ENCODE measurements at regions not wholly inside any gene's neighbourhood (a gene's known extent, or its start where the extent isn't known, plus 50 kb on each side); places are given as distances from the start of the nearest gene placed in this dataset.
"Not testable (repeated sequence)": the region's sequence is repeated elsewhere in the genome, so short reads cannot be mapped to it uniquely, and the experiment has no call there.

DNA sequence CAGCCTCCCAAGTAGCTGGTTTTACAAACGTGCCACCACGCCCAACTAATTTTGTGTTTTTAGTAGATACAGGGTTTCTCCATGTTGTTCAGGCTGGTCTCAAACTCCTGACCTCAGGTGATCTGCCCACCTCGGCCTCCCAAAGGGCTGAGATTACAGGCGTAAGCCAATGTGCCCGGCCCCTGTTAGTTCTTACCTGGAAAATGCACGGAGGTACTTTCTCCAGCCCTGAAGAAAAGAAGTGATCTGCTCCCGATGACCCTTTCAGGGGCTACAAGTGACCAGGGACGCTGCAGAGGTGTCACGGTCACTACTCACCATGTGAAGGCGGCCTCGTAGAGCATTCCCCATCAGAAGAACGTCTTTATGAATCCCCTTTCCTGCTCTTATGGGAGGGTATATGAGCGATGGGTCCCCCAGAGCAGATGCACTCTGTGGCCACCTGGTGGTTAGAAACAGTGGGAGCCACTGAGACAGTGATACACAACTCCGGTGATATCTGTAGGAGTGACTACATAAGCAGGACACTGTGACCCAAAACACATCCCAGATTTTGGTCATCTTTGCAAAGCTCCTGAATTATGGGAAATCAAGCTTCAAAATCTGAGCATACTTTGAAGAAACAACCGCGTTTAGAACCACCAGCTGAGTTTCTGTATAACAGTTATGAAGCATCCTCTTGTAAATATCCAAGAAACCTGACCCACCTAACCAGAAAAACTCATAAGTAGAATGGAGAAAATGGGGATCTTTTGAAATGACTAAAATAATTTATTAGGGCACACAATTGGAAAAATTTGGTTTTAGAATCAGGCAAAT, 102.7 kb upstream of the NBPF11 start:
- TF ChIP-seq, protein P1, sequence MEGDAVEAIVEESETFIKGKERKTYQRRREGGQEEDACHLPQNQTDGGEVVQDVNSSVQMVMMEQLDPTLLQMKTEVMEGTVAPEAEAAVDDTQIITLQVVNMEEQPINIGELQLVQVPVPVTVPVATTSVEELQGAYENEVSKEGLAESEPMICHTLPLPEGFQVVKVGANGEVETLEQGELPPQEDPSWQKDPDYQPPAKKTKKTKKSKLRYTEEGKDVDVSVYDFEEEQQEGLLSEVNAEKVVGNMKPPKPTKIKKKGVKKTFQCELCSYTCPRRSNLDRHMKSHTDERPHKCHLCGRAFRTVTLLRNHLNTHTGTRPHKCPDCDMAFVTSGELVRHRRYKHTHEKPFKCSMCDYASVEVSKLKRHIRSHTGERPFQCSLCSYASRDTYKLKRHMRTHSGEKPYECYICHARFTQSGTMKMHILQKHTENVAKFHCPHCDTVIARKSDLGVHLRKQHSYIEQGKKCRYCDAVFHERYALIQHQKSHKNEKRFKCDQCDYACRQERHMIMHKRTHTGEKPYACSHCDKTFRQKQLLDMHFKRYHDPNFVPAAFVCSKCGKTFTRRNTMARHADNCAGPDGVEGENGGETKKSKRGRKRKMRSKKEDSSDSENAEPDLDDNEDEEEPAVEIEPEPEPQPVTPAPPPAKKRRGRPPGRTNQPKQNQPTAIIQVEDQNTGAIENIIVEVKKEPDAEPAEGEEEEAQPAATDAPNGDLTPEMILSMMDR (IDR thresholded peaks at IDR 0.05) = peak in 3 of 4 experiments; percentile 30 to 44 (median 36)
- H3K27ac ChIP-seq; H3K27me3 ChIP-seq (replicated peaks; ENCODE audit: insufficient read depth); DNase-seq (ENCODE audit: low spot score); H3K4me1 ChIP-seq (replicated peaks); intact Hi-C loops (cut with DNase I); H3K36me3 ChIP-seq; H3K4me3 ChIP-seq; H3K9me3 ChIP-seq: not testable (repeated sequence)
- 42% methylated on average over 16 of the region's 16 CpGs for WGBS

DNA sequence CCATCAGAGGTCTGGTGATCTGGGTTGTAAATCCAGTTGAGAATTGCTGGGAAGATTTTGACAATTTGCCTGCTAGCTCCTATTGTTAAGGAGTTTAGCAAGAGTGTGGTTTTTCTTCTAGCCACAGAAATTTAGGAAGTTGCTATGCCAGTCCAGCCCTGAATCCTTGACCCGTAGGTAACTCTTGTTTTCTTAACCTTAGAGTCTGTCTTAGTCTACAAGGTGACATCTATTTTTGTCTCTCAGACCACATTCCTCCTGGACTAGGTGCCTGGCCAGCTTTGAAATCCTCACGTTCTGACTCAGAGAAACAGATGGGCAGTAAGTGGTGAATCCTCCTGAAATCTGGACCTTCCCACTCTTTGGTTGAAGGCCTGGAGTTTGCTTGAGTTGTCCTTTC, 101.7 kb upstream of the NBPF11 start:
- intact Hi-C loops (cut with DNase I); DNase-seq (ENCODE audit: low spot score): not testable (repeated sequence)
- 67% methylated on average over 1 of the region's 2 CpGs for WGBS

DNA sequence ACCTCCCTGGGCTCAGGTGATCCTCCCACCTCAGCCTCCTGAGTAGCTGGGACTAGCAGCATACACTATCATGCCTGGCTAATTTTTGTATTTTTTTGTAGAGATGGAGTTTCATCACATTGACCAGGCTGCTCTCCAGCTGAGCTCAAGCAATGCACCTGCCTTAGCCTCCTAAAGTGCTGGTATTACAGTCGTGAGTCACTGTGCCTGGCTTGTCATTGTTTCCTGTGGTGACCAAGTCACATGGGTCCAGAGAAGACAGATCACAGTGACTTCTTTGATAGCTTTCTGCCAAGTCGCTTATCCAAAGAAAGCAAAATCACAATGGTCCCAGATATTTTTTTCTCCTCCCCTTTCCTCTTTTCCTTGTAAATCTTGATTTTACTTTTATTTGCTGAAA, 96.7 kb upstream of the NBPF11 start:
- DNase-seq (ENCODE audit: low spot score); H3K9me3 ChIP-seq; intact Hi-C loops (cut with DNase I); H3K4me3 ChIP-seq; H3K27ac ChIP-seq; H3K27me3 ChIP-seq (replicated peaks; ENCODE audit: insufficient read depth); H3K36me3 ChIP-seq; H3K4me1 ChIP-seq (replicated peaks): not testable (repeated sequence)
- 56% methylated on average over 1 of the region's 2 CpGs for WGBS

More for the DNA sequence above, 101.7 kb upstream of the NBPF11 start:
- H3K27me3 ChIP-seq (replicated peaks; ENCODE audit: insufficient read depth); H3K36me3 ChIP-seq; H3K27ac ChIP-seq; H3K9me3 ChIP-seq; H3K4me3 ChIP-seq; H3K4me1 ChIP-seq (replicated peaks): not testable (repeated sequence)

DNA sequence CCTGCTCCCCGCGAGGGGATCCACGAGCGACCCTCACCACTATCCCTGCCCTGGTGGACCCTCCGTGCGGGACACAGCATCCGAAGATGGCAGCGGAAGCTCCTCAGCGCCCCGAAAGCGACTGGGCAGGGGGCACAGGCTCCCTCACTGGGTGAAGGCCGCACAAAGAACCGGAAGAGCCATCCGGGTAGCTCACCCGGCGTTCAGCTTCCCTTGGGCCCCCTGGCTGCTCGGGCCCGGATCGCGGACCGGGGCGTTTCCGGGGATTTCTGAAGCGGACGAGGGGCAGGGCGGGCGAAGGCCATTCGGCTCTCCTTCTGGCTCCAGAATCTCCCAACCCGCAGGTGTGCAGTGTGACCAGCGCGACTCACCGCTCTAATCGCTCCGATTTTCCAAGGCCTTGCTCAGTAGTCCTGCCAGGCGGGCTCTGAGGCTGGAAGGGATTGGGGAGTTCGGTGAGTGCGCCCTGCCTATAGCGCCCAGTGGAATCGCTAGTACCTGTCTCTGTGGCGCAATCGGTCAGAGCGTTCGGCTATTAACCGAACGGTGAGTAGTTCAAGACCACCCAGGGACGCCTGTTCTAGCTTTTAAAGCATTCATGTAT, 94.3 kb upstream of the NBPF11 start:
- H3K27me3 ChIP-seq (replicated peaks; ENCODE audit: insufficient read depth); H3K36me3 ChIP-seq; H3K4me1 ChIP-seq (replicated peaks); H3K9me3 ChIP-seq; H3K27ac ChIP-seq; intact Hi-C loops (cut with DNase I); H3K4me3 ChIP-seq; DNase-seq (ENCODE audit: low spot score): not testable (repeated sequence)
- WGBS = 51% methylated on average over 22 of the region's 46 CpGs

DNA sequence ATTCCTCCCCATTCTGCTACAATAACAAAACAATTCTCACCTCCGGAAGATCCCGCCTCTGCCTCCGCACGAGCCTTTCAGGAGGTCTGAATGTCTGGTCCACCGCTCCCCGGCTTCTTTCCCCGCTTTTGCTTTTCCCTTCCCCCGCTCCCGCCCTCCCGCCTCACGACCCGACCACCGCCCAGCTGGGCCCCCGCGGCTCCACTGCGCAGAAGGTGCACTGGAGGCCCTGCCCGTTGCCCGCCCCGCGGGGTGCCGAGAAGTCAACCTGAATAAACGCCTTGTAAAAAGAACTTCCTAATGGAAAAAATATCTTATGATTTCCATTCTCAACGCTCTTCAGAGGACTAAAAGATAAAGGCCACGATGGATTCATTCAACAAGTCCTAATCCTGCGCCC, 93.8 kb upstream of the NBPF11 start:
- H3K27me3 ChIP-seq (replicated peaks; ENCODE audit: insufficient read depth); H3K36me3 ChIP-seq; intact Hi-C loops (cut with DNase I); H3K27ac ChIP-seq; H3K4me3 ChIP-seq; H3K4me1 ChIP-seq (replicated peaks); DNase-seq (ENCODE audit: low spot score); H3K9me3 ChIP-seq: not testable (repeated sequence)
- WGBS = 18% methylated on average over 14 of the region's 25 CpGs

DNA sequence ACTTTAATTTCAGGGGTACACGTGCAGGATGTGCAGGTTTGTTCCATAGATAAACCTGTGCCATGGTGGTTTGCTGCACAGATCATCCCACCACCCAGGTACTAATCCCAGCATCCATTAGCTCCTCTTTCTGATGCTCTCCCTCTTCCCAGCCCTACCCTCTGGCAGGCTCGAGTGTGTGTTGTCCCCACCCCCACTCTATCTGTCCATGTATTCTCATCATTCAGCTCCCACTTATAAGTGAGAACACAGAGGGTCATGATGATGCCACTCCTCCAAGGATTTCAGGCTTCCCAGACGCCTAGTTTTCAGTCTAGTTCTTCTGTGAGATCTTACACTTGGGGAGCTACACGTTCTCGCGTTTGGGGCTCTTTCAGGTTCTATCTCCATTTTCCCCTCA, 93.4 kb upstream of the NBPF11 start:
- H3K27me3 ChIP-seq (replicated peaks; ENCODE audit: insufficient read depth); DNase-seq (ENCODE audit: low spot score); intact Hi-C loops (cut with DNase I); H3K36me3 ChIP-seq; H3K9me3 ChIP-seq; H3K4me3 ChIP-seq; H3K4me1 ChIP-seq (replicated peaks); H3K27ac ChIP-seq: not testable (repeated sequence)
- whole genome bisulfite sequencing = no CpG with 5 or more reads among the region's 6 CpGs

DNA sequence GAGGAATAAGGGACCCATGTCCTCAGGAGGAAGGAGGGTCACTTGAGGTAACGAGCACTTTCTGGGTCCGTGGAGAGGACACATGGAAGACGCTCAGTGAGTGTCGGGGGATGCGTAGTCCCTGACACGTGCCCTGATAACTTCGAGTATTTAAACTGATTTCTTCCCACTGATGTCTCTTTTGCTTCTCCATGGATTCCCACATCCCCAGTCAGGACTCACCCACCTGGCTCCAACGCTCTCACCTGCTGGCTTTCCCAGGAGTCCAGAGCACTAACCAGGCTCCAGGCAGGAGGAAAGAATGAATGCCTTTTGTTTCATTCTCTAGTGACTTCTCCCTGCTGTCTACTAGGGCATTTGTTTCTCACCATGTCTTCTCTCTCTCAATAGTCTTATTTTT, 81.2 kb upstream of the NBPF11 start:
- H3K27ac ChIP-seq; intact Hi-C loops (cut with DNase I); H3K4me3 ChIP-seq; H3K9me3 ChIP-seq; H3K4me1 ChIP-seq (replicated peaks); DNase-seq (ENCODE audit: low spot score); H3K27me3 ChIP-seq (replicated peaks; ENCODE audit: insufficient read depth); H3K36me3 ChIP-seq: not testable (repeated sequence)
- WGBS = 92% methylated on average over 4 of the region's 8 CpGs

DNA sequence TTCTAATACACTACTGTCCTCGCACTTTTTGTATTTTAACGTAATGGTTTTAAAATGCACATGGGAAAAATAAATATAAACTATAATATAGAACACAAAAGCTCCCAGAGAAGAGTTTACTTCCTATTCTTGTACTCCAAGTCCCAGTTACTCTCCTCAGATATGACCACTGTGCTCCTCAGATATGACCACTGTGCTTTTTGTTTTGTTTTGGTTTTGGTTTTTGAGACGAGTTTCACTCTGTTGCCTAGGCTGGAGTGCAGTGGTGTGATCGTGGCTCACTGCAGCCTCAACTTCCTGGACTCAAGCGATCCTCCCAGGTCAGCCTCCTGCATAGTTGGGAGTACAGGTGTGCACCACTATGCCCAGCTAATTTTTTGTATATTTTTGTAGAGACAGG, 76.8 kb upstream of the NBPF11 start:
- H3K4me3 ChIP-seq; DNase-seq (ENCODE audit: low spot score); H3K27ac ChIP-seq; H3K4me1 ChIP-seq (replicated peaks); H3K9me3 ChIP-seq; intact Hi-C loops (cut with DNase I); H3K36me3 ChIP-seq; H3K27me3 ChIP-seq (replicated peaks; ENCODE audit: insufficient read depth): not testable (repeated sequence)
- WGBS = 85% methylated on average over 3 of the region's 5 CpGs

DNA sequence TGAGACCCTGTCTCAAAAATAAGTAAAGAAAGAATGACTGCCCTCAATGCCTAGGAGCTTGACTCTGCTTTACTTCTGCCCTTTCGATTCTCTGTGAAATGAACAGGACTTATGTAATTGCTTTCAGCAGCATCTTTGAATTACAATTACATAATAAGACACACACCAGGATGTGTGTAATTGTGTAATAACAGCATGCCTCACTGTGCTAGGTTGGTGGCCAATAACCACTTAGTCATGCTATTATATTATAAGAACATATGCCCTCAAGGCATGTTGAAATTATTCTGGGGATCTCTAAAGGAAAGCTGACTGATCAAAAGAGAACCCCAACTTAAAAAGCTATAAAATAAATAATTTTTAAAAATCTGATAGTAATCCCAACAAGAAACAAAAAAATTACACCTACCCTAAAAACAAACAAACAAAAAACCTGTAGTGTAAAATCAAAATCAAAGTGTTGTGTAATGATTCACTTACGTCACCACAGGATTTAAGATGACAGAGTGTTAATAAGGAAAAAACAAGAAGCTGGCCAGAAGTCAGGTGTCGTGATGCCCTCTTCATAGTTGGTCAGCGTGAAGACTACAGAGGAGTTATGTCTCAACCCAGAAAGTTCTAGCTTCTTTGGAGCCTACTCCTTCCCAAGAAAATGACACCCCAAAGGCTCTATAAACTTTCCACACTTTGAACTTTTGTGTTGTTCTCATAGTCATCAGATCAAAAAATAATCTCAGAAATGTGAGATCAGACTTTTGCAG, 70.5 kb upstream of the NBPF11 start:
- WGBS = no CpG with 5 or more reads among the region's 4 CpGs
- not testable (repeated sequence) for H3K9me3 ChIP-seq

DNA sequence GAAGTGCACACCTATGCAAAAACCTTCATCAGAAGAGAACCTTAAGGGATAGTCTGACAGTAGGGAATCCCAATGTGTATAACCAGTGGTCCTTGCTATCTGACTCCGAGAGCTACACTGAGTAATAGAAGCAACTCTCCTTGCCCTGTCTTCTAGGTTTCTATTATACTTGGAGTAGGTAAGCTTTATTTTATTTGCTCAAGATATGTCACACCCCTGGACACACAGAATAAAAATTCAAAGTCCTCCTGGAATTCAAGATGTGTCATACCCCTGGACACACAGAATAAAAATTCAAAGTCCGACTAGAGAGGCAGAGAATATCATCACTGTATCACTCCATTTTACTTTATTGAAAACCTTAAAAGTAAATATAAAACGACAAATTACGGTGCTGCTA, 69.5 kb upstream of the NBPF11 start:
- H3K36me3 ChIP-seq; H3K4me1 ChIP-seq (replicated peaks); H3K27ac ChIP-seq; intact Hi-C loops (cut with DNase I); H3K4me3 ChIP-seq; H3K9me3 ChIP-seq; H3K27me3 ChIP-seq (replicated peaks; ENCODE audit: insufficient read depth); DNase-seq (ENCODE audit: low spot score): not testable (repeated sequence)
- WGBS = no CpG with 5 or more reads among the region's 4 CpGs

More for the DNA sequence above, 70.5 kb upstream of the NBPF11 start:
- H3K27me3 ChIP-seq (replicated peaks; ENCODE audit: insufficient read depth); H3K4me1 ChIP-seq (replicated peaks); H3K27ac ChIP-seq; H3K36me3 ChIP-seq; DNase-seq (ENCODE audit: low spot score); H3K4me3 ChIP-seq; intact Hi-C loops (cut with DNase I): not testable (repeated sequence)

DNA sequence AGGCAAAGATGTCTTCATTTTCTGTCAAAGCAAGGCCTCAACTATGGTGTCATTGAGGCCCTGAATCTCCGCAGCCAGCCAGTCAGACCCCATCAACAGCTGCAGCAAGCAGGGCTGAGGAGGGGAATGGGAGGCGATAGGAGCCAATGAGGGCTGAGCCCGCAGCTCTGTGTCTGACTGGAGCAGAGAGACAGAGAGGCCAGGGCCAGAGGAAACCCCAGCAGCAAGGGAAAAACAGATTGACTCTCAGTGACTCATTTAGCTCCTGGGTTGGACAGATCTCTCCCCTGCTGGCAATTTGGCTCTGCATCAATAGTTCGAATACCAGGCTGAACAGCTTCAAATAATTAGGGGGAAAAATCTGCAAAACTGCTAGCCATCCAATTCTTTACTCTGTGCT, 67.1 kb upstream of the NBPF11 start:
- intact Hi-C loops (cut with DNase I); DNase-seq (ENCODE audit: low spot score); H3K9me3 ChIP-seq; H3K27me3 ChIP-seq (replicated peaks; ENCODE audit: insufficient read depth); H3K4me1 ChIP-seq (replicated peaks); H3K4me3 ChIP-seq; H3K27ac ChIP-seq; H3K36me3 ChIP-seq: not testable (repeated sequence)
- WGBS = no CpG with 5 or more reads among the region's 4 CpGs

Measured in prostate gland (tissue), 2 donors.